ENCODE measurements at regions not wholly inside any gene's neighbourhood (a gene's known extent, or its start where the extent isn't known, plus 50 kb on each side); places are given as distances from the start of the nearest gene placed in this dataset.

DNA sequence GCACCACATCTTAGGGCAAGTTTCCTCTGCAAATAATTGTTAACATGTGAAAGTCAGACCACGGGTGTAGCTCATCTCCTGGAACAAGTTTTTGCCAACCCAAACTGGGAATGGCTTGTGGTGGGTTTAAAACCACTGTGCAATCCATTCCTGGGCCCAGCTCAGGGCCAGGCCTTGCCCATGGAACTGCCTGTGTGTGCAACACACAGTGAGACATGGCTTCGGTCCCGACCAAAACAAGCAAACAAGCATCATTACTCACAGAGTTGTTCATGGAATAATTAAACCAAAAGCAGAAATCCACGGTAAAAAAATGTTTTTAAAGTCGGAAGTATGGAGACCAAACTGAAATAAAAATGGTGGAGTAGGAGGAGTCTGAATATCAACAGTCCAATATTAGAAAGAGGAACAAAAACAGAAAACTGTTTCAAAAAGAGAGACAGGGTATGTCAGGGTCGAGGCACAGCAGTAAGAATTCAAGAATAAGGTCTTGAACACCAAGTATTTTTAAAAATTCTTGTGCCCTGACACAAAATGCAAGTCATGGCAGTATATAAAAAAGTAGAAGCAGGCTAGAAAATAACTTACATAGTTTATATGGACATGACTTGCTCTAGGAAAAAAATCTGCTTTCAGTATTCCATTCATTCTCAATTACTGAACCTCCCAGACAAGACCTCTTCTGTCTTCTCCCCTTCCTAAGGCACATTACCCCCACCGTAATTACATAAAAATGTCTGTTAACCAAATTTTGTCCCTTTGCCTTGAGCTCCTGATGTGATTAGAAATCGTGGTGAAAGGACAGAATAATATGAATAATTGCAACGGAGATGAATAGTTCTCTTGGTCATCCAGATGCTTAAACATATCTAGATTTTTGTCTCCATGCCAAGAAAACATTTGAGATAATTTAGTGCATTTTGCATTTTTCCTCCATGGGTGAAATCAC is 88.4 kb downstream of the FAS start (continued):
- TF ChIP-seq MAX (IDR thresholded peaks at IDR 0.05; ENCODE audit: low read depth) (no peak), TEAD4 (IDR thresholded peaks at IDR 0.05; ENCODE audit: borderline replicate concordance, insufficient read depth) (peak; percentile 37; the same call in 1 of the 2 replicates), NRF1 (IDR thresholded peaks at IDR 0.05; ENCODE audit: low read depth, low read length) (no peak), EZH2phosphoT487 (IDR thresholded peaks at IDR 0.05; ENCODE audit: borderline replicate concordance, low read depth) (no peak), SIN3A (IDR thresholded peaks at IDR 0.05; ENCODE audit: borderline replicate concordance, low read depth, low read length) (no peak), IRF3 (IDR thresholded peaks at IDR 0.05; ENCODE audit: low read depth, low read length) (no peak), ELF1 (IDR thresholded peaks at IDR 0.05) (no peak), NFIC (IDR thresholded peaks at IDR 0.05; ENCODE audit: borderline replicate concordance) (peak; percentile 56; the same call in 1 of the 2 replicates), MEF2A (IDR thresholded peaks at IDR 0.05; ENCODE audit: borderline replicate concordance, low read depth) (no peak), GATA2 (CRISPR knock-in tag; IDR thresholded peaks at IDR 0.05) (no peak), MXI1 (IDR thresholded peaks at IDR 0.05; ENCODE audit: low read depth, low read length) (no peak), CHD2 (IDR thresholded peaks at IDR 0.05; ENCODE audit: low read length, partially characterized antibody) (no peak), ZBTB33 (IDR thresholded peaks at IDR 0.05; ENCODE audit: borderline replicate concordance, low read depth) (no peak), FOSL2 (IDR thresholded peaks at IDR 0.05; ENCODE audit: borderline replicate concordance, low read depth) (no peak), RCOR1 (IDR thresholded peaks at IDR 0.05; ENCODE audit: low read length) (peak; percentile 30; the same call in 1 of the 2 replicates), RXRA (IDR thresholded peaks at IDR 0.05; ENCODE audit: borderline replicate concordance, low read depth) (no peak), CTCF (IDR thresholded peaks at IDR 0.05) (no peak)

Measured in SK-N-SH (cell line).